Neural progenitor cell (in vitro differentiated cells): ENCODE measurements at regions not wholly inside any gene's neighbourhood (a gene's known extent, or its start where the extent isn't known, plus 50 kb on each side); places are given as distances from the start of the nearest gene placed in this dataset.

ENCODE experiments used
- EZH2 ChIP-seq: fragments of 200-600 bp; sonication (generic); IDR thresholded peaks from 2 replicates; pipeline ENCODE4 v1.6.1; 2017; ENCODE audit warnings: antibody characterized with exemption, mild to moderate bottlenecking, moderate library complexity
- EZH2phosphoT487 ChIP-seq: fragments of 200-600 bp; sonication (generic); IDR thresholded peaks from 2 replicates; pipeline ENCODE4 v1.6.1; 2017; ENCODE audit warnings: antibody characterized with exemption
- TF ChIP-seq, protein P1 (sequence below): fragments of 200-600 bp; sonication (generic); IDR thresholded peaks from 2 replicates; pipeline ENCODE4 v1.5.1; 2017; ENCODE audit warnings: antibody characterized with exemption, mild to moderate bottlenecking

DNA sequence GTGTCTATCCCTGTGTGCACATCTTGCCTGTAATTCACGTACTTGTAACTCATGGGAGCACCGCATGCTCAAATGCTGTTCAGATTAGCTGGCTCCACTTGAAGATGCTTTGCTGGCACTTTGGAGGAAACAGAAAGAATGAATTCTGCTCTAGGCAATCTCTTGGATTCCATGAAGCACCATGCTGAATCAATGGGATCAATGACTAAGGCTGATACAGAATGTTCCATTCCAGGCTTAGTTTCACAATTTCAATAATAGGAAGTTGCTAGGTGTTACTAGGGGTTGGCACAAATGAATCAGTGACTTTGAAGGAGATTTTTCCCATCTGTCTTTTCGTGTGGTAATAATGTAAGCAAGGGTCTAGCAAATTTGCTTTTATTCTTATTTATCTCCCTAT lies 328.8 kb downstream of the OSR1 start:
- TF ChIP-seq, protein P1, sequence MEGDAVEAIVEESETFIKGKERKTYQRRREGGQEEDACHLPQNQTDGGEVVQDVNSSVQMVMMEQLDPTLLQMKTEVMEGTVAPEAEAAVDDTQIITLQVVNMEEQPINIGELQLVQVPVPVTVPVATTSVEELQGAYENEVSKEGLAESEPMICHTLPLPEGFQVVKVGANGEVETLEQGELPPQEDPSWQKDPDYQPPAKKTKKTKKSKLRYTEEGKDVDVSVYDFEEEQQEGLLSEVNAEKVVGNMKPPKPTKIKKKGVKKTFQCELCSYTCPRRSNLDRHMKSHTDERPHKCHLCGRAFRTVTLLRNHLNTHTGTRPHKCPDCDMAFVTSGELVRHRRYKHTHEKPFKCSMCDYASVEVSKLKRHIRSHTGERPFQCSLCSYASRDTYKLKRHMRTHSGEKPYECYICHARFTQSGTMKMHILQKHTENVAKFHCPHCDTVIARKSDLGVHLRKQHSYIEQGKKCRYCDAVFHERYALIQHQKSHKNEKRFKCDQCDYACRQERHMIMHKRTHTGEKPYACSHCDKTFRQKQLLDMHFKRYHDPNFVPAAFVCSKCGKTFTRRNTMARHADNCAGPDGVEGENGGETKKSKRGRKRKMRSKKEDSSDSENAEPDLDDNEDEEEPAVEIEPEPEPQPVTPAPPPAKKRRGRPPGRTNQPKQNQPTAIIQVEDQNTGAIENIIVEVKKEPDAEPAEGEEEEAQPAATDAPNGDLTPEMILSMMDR, result no peak
- TF ChIP-seq EZH2phosphoT487 (no peak), EZH2 (no peak)
